ENCODE measurements at regions not wholly inside any gene's neighbourhood (a gene's known extent, or its start where the extent isn't known, plus 50 kb on each side); places are given as distances from the start of the nearest gene placed in this dataset.

- Histone ChIP-seq H3K4me3 (ENCODE audit: low read depth, low read length) (no peak overlapping the region), H3K4me1 (no peaks in the 10 kb centered on the region), H3K27me3 (no peaks in the 10 kb centered on the region), H3K36me3 (no peaks in the 10 kb centered on the region), H3K9me3 (no peaks in the 10 kb centered on the region)
- no peak for DNase-seq
- no peak for TF ChIP-seq CTCF (IDR thresholded peaks at IDR 0.05; ENCODE audit: low read depth, low read length)
Observed at GRCh38 chr2:82501217-82501616, 1957.9 kb downstream of the SUCLG1 start.

- TF ChIP-seq CTCF (IDR thresholded peaks at IDR 0.05; ENCODE audit: low read depth, low read length), result no peak
- H3K36me3 ChIP-seq, result no peaks in the 10 kb centered on the region
- no peaks in the 10 kb centered on the region for H3K9me3 ChIP-seq
- H3K4me1 ChIP-seq, result no peaks in the 10 kb centered on the region
- H3K4me3 ChIP-seq (ENCODE audit: low read depth, low read length), result no peak overlapping the region
- no peaks in the 10 kb centered on the region for H3K27me3 ChIP-seq
- DNase-seq, result no peak
Observed at GRCh38 chr2:82498777-82499443, 1960.2 kb downstream of the SUCLG1 start.

DNA sequence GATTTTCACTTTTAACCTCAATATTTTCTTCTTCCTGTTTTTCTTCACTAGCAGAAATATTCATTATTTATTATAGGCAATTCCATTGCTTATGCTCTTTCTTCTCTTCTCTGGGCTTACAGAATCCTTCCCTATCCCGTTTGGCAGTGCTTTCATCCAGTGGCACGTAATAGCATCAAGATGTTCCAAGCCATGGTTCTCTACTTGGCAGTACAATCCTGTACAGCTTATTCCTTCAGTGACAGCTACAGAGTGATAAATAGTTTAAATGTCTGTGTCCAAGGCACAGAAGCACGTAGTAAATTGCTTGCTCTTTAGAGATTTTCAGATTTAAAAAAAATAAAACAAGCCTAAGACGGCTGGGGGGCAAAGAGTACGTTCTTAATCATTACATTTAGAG, 1964.3 kb downstream of the SUCLG1 start:
- H3K27me3 ChIP-seq, result no peaks in the 10 kb centered on the region
- H3K36me3 ChIP-seq, result no peaks in the 10 kb centered on the region
- no peak for DNase-seq
- H3K4me3 ChIP-seq (ENCODE audit: low read depth, low read length), result no peak overlapping the region
- no peaks in the 10 kb centered on the region for H3K9me3 ChIP-seq
- TF ChIP-seq CTCF (IDR thresholded peaks at IDR 0.05; ENCODE audit: low read depth, low read length), result no peak
- no peaks in the 10 kb centered on the region for H3K4me1 ChIP-seq

DNA sequence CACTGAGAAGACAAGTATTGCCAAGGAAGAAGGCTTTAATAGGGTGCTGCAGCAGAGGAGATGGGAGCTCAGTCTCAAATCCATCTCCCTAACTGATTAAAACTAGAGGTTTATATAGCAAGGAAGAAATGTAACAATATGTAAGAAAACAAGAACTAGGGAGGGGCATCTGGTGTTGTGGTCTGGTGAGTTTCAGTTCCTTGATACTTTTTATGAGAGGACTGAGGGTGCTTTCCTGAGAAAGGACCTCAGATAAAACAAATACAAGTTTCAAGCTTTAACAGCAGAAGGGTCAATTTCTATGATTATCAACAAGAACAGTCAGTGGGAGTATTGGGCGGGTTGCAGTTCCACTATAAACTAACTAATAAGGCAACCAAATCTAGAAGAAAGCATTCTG, 1967.5 kb downstream of the SUCLG1 start:
- H3K27me3 ChIP-seq, result no peaks in the 10 kb centered on the region
- no peak for TF ChIP-seq CTCF (IDR thresholded peaks at IDR 0.05; ENCODE audit: low read depth, low read length)
- no peaks in the 10 kb centered on the region for H3K9me3 ChIP-seq
- no peak for DNase-seq
- no peaks in the 10 kb centered on the region for H3K36me3 ChIP-seq
- no peak overlapping the region for H3K4me3 ChIP-seq (ENCODE audit: low read depth, low read length)
- H3K4me1 ChIP-seq, result no peaks in the 10 kb centered on the region

DNA sequence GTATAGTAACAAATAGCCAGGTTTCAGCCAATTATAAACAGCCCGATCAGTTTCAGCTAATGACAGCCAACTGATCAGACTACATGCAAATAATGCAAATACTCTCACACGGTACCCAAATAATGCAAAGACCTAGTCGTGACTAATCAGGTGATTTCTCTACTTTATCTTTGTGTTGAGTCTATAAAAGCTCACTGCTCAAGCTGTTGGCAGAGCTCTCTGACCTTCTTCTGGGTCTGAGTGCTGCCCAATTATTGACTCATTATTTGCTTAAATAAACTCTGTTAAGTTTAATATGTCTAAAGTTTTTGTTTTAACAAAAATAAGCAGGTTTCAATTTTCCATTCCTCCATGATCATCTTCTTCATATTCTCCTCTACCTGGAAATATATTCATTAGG, 1971.7 kb downstream of the SUCLG1 start:
- Histone ChIP-seq H3K36me3 (no peaks in the 10 kb centered on the region), H3K4me1 (no peaks in the 10 kb centered on the region), H3K27me3 (no peaks in the 10 kb centered on the region), H3K9me3 (no peaks in the 10 kb centered on the region), H3K4me3 (ENCODE audit: low read depth, low read length) (no peak overlapping the region)
- TF ChIP-seq CTCF (IDR thresholded peaks at IDR 0.05; ENCODE audit: low read depth, low read length), result no peak
- DNase-seq, result no peak

GRCh38 chr2:82485701-82486100, 1973.4 kb downstream of the SUCLG1 start:
- no peak overlapping the region for H3K4me3 ChIP-seq (ENCODE audit: low read depth, low read length)
- DNase-seq, result no peak
- no peaks in the 10 kb centered on the region for H3K9me3 ChIP-seq
- TF ChIP-seq CTCF (IDR thresholded peaks at IDR 0.05; ENCODE audit: low read depth, low read length), result no peak
- H3K36me3 ChIP-seq, result no peaks in the 10 kb centered on the region
- no peaks in the 10 kb centered on the region for H3K27me3 ChIP-seq
- H3K4me1 ChIP-seq, result no peaks in the 10 kb centered on the region
